ENCODE measurements at regions not wholly inside any gene's neighbourhood (a gene's known extent, or its start where the extent isn't known, plus 50 kb on each side); places are given as distances from the start of the nearest gene placed in this dataset.
A peak's percentile ranks its signal among the peaks of the same experiment; 100 is the strongest.

DNA sequence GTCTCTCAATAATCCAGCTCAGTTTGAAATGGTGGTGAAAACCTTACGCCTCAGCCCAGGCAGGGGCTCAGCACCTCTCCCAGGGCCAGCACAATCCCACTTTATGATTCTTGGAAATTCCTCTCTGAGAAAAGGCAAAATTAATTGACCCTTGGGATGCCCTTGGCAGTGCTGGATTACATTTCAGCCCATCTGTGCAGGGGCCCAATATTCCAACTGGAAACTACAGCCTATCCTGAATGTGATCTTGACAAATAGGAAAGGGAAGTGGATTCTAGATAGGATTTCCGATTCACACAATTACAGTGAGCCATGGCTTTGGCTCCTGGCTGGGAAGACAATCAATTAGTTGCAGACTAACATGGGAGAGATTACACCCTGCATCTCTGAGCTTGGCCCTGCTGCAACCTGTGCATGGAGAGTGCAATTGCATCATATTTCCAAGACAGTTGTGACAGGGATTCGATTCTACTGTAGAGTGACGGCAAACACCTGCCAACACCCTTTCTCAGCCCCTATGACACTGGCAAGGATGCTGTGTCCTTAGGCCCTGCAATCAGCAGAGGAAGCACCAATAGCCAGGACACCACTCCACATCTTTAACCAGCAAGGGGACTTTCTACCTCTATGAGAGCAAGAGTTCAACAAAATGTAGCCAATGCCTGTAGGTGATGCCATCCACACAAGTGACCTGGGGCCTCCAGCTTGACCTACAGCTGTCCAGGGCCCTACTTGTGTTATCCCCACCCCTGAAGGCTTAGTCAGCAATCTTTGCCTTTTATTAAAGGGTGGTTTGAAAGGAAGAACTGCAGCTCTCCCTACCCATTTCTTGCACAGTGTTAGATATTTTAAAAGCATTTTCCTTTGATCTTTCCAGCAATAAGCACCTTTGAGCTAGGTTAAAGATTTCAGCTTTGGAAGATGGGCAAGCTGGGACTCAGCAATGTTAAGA is 187.2 kb upstream of the HS6ST1 start:
- Histone ChIP-seq H3K27me3 (ENCODE audit: control insufficient read depth in 4 of 4, insufficient read depth in 4 of 4, low read length in 3 of 4) (no peaks in the 10 kb centered on the region), H3K4me1 (ENCODE audit: control insufficient read depth in 4 of 4, insufficient read depth in 4 of 4, low read length in 3 of 4) (peaks cover 0 to 2% (median 0%) of the 10 kb centered on the region in 4 donors), H3K27ac (ENCODE audit: low read depth in 1 of 2, low read length in 2 of 2) (no peak overlapping the region), H3K9me3 (ENCODE audit: control insufficient read depth in 4 of 4, low read length in 3 of 4) (no peaks in the 10 kb centered on the region), H3K36me3 (ENCODE audit: control insufficient read depth in 4 of 4, insufficient read depth in 3 of 4, low read depth in 1 of 4, low read length in 3 of 4) (no peaks in the 10 kb centered on the region), H3K4me3 (ENCODE audit: low read depth in 1 of 3, low read length in 3 of 3) (no peak overlapping the region), H3K9ac (ENCODE audit: low read depth in 1 of 2, low read length in 2 of 2) (no peak overlapping the region)
- 85% methylated on average over 4 of the region's 4 CpGs for WGBS
- DNase-seq (ENCODE audit: low spot score) = no peak
- TF ChIP-seq, protein P1, sequence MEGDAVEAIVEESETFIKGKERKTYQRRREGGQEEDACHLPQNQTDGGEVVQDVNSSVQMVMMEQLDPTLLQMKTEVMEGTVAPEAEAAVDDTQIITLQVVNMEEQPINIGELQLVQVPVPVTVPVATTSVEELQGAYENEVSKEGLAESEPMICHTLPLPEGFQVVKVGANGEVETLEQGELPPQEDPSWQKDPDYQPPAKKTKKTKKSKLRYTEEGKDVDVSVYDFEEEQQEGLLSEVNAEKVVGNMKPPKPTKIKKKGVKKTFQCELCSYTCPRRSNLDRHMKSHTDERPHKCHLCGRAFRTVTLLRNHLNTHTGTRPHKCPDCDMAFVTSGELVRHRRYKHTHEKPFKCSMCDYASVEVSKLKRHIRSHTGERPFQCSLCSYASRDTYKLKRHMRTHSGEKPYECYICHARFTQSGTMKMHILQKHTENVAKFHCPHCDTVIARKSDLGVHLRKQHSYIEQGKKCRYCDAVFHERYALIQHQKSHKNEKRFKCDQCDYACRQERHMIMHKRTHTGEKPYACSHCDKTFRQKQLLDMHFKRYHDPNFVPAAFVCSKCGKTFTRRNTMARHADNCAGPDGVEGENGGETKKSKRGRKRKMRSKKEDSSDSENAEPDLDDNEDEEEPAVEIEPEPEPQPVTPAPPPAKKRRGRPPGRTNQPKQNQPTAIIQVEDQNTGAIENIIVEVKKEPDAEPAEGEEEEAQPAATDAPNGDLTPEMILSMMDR (IDR thresholded peaks at IDR 0.05; ENCODE audit: low read depth, low read length, missing input control) = no peak
- TF ChIP-seq EGR1 (IDR thresholded peaks at IDR 0.05; ENCODE audit: low read depth in 2 of 2) = no peak
- TF ChIP-seq HNF4G (IDR thresholded peaks at IDR 0.05) = no peak
- TF ChIP-seq TAF1 (conservative IDR thresholded peaks at IDR 0.05) = no peak
- peak; percentile 19 for TF ChIP-seq NR2F2 (IDR thresholded peaks at IDR 0.05)

DNA sequence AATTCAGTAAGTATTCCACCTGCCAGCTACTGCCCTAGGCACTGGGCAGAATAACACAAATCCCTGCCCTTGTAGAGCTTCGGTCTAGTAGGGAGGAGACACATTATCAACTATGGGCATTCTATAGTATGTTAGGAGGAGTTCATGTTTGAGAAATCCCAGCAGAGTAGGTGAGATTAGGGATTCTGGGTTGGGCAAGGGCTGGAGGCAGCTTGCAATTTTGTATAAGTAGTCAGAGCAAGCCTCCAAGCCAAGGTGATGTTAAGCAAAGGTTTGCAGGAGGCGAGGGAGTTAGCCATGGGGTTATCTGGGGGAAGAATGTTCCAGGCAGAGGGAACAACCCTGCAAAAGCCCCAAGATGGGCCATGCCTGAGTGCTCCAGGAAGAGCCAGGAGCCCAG is 187.9 kb upstream of the HS6ST1 start:
- no peak for DNase-seq (ENCODE audit: low spot score)
- Histone ChIP-seq H3K27me3 (ENCODE audit: control insufficient read depth in 4 of 4, insufficient read depth in 4 of 4, low read length in 3 of 4) (no peaks in the 10 kb centered on the region), H3K36me3 (ENCODE audit: control insufficient read depth in 4 of 4, insufficient read depth in 3 of 4, low read depth in 1 of 4, low read length in 3 of 4) (no peaks in the 10 kb centered on the region), H3K27ac (ENCODE audit: low read depth in 1 of 2, low read length in 2 of 2) (no peak overlapping the region), H3K4me3 (ENCODE audit: low read depth in 1 of 3, low read length in 3 of 3) (no peak overlapping the region), H3K4me1 (ENCODE audit: control insufficient read depth in 4 of 4, insufficient read depth in 4 of 4, low read length in 3 of 4) (peaks cover 0 to 2% (median 0%) of the 10 kb centered on the region in 4 donors), H3K9ac (ENCODE audit: low read depth in 1 of 2, low read length in 2 of 2) (no peak overlapping the region), H3K9me3 (ENCODE audit: control insufficient read depth in 4 of 4, low read length in 3 of 4) (no peaks in the 10 kb centered on the region)
- 90% methylated on average over 2 of the region's 2 CpGs for WGBS
- TF ChIP-seq HNF4A (conservative IDR thresholded peaks at IDR 0.05) (no peak), EGR1 (IDR thresholded peaks at IDR 0.05; ENCODE audit: low read depth in 2 of 2) (no peak), YY1 (IDR thresholded peaks at IDR 0.05) (no peak), FOXA1 (IDR thresholded peaks at IDR 0.05) (no peak), RAD21 (IDR thresholded peaks at IDR 0.05) (no peak), SP1 (IDR thresholded peaks at IDR 0.05) (no peak), JUND (IDR thresholded peaks at IDR 0.05) (no peak), RXRA (IDR thresholded peaks at IDR 0.05) (no peak), GABPA (IDR thresholded peaks at IDR 0.05 in 1 of 2, conservative IDR thresholded peaks at IDR 0.05 in 1 of 2) (no peak), HNF4G (IDR thresholded peaks at IDR 0.05) (no peak)
- TF ChIP-seq, protein P2, sequence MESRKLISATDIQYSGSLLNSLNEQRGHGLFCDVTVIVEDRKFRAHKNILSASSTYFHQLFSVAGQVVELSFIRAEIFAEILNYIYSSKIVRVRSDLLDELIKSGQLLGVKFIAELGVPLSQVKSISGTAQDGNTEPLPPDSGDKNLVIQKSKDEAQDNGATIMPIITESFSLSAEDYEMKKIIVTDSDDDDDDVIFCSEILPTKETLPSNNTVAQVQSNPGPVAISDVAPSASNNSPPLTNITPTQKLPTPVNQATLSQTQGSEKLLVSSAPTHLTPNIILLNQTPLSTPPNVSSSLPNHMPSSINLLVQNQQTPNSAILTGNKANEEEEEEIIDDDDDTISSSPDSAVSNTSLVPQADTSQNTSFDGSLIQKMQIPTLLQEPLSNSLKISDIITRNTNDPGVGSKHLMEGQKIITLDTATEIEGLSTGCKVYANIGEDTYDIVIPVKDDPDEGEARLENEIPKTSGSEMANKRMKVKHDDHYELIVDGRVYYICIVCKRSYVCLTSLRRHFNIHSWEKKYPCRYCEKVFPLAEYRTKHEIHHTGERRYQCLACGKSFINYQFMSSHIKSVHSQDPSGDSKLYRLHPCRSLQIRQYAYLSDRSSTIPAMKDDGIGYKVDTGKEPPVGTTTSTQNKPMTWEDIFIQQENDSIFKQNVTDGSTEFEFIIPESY (IDR thresholded peaks at IDR 0.05) = no peak
- TF ChIP-seq, protein P3, sequence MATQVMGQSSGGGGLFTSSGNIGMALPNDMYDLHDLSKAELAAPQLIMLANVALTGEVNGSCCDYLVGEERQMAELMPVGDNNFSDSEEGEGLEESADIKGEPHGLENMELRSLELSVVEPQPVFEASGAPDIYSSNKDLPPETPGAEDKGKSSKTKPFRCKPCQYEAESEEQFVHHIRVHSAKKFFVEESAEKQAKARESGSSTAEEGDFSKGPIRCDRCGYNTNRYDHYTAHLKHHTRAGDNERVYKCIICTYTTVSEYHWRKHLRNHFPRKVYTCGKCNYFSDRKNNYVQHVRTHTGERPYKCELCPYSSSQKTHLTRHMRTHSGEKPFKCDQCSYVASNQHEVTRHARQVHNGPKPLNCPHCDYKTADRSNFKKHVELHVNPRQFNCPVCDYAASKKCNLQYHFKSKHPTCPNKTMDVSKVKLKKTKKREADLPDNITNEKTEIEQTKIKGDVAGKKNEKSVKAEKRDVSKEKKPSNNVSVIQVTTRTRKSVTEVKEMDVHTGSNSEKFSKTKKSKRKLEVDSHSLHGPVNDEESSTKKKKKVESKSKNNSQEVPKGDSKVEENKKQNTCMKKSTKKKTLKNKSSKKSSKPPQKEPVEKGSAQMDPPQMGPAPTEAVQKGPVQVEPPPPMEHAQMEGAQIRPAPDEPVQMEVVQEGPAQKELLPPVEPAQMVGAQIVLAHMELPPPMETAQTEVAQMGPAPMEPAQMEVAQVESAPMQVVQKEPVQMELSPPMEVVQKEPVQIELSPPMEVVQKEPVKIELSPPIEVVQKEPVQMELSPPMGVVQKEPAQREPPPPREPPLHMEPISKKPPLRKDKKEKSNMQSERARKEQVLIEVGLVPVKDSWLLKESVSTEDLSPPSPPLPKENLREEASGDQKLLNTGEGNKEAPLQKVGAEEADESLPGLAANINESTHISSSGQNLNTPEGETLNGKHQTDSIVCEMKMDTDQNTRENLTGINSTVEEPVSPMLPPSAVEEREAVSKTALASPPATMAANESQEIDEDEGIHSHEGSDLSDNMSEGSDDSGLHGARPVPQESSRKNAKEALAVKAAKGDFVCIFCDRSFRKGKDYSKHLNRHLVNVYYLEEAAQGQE (IDR thresholded peaks at IDR 0.05) = no peak

Data from liver (tissue), 8 donors.